OCI-LY7 (cell line): ENCODE measurements at regions not wholly inside any gene's neighbourhood (a gene's known extent, or its start where the extent isn't known, plus 50 kb on each side); places are given as distances from the start of the nearest gene placed in this dataset.

Experiments used
- BruUV-seq: library from RNA; stranded (reverse); fragments of 400-500 nt; replicated peaks from 2 replicates; lab custom pipeline; 2021; lab: Mats Ljungman, UMichigan
- CTCF ChIA-PET: fragments of 300-600 bp; sonication (Branson Sonifier 250); formaldehyde crosslinking; loops from one replicate; lab custom pipeline; 2022; ENCODE audit warnings: antibody characterized with exemption; ENCODE audit not compliant: unreplicated experiment; lab: Charles Lee
- POLR2A ChIA-PET: fragments of 300-600 bp; sonication (Branson Sonifier 250); formaldehyde crosslinking; loops from one replicate; lab custom pipeline; 2022; ENCODE audit warnings: antibody characterized with exemption; lab: Charles Lee
- DNase-seq: peaks from one replicate; pipeline ENCODE4 v3.0.0-alpha.2; 2015; ENCODE audit warnings: low spot score
- H2AFZ ChIP-seq: fragments of 200-600 bp; sonication (generic), shearing (Covaris generic); 2 replicates; pipeline ENCODE4 v1.6.1; 2014; ENCODE audit warnings: mild to moderate bottlenecking, antibody characterized with exemption, low read length, moderate library complexity
- H3K27ac ChIP-seq: fragments of 200-600 bp; sonication (generic); 2 replicates; pipeline ENCODE4 v1.5.1; 2014; ENCODE audit warnings: mixed run types, low read depth, mild to moderate bottlenecking, moderate library complexity, low read length, inconsistent platforms; ENCODE audit not compliant: poor library complexity, severe bottlenecking
- H3K36me3 ChIP-seq: fragments of 200-600 bp; sonication (generic); 2 replicates; pipeline ENCODE4 v1.6.1; 2014; ENCODE audit warnings: mild to moderate bottlenecking, antibody characterized with exemption, low read length, moderate library complexity, mixed read lengths; ENCODE audit not compliant: insufficient read depth
- H3K4me1 ChIP-seq: fragments of 200-600 bp; sonication (generic); 2 replicates; pipeline ENCODE4 v1.5.1; 2014; ENCODE audit warnings: mild to moderate bottlenecking, low read length; ENCODE audit not compliant: insufficient read depth, poor library complexity, severe bottlenecking
- H3K4me2 ChIP-seq: fragments of 200-600 bp; sonication (generic); 2 replicates; pipeline ENCODE4 v1.6.1; 2014; ENCODE audit warnings: mild to moderate bottlenecking, low read length
- H3K4me3 ChIP-seq: fragments of 200-600 bp; sonication (generic); 2 replicates; pipeline ENCODE4 v1.5.1; 2014; ENCODE audit warnings: mild to moderate bottlenecking, low read depth, low read length; ENCODE audit not compliant: poor library complexity, severe bottlenecking
- H3K79me2 ChIP-seq: fragments of 200-600 bp; sonication (generic); 2 replicates; pipeline ENCODE4 v1.6.1; 2016; ENCODE audit warnings: low read depth, mild to moderate bottlenecking, low read length, moderate library complexity, mixed read lengths; ENCODE audit not compliant: insufficient read depth
- H3K9me2 ChIP-seq: fragments of 200-600 bp; sonication (generic); 2 replicates; pipeline ENCODE4 v1.6.1; 2016; ENCODE audit warnings: mild to moderate bottlenecking, low read length, mixed read lengths; ENCODE audit not compliant: insufficient read depth
- H3K9me3 ChIP-seq: fragments of 200-600 bp; sonication (generic); 2 replicates; pipeline ENCODE4 v1.6.1; 2014; ENCODE audit warnings: mild to moderate bottlenecking, mixed run types, low read length, mixed read lengths
- H4K20me1 ChIP-seq: fragments of 200-600 bp; sonication (generic); 2 replicates; pipeline ENCODE4 v1.6.1; 2014; ENCODE audit warnings: mild to moderate bottlenecking, antibody characterized with exemption, low read length, moderate library complexity, mixed read lengths; ENCODE audit not compliant: insufficient read depth
- EZH2phosphoT487 ChIP-seq: fragments of 200-600 bp; sonication (generic); IDR thresholded peaks from 2 replicates; pipeline ENCODE4 v1.6.1; 2018; ENCODE audit warnings: low read depth, borderline replicate concordance, mild to moderate bottlenecking, mixed run types, antibody characterized with exemption, low read length, moderate library complexity, mixed read lengths
- intact Hi-C: fragments of 100-400 bp; cut with micrococcal nuclease; formaldehyde crosslinking; loops from one replicate; pipeline ENCODE4 v1.10.0; 2022; ENCODE audit not compliant: unreplicated experiment
- TF ChIP-seq, protein P1 (sequence below): fragments of 200-600 bp; sonication (generic); conservative IDR thresholded peaks from 2 replicates; pipeline ENCODE4 v1.5.1; 2014; ENCODE audit warnings: mild to moderate bottlenecking, antibody characterized with exemption, low read length, moderate library complexity, mixed read lengths

DNA sequence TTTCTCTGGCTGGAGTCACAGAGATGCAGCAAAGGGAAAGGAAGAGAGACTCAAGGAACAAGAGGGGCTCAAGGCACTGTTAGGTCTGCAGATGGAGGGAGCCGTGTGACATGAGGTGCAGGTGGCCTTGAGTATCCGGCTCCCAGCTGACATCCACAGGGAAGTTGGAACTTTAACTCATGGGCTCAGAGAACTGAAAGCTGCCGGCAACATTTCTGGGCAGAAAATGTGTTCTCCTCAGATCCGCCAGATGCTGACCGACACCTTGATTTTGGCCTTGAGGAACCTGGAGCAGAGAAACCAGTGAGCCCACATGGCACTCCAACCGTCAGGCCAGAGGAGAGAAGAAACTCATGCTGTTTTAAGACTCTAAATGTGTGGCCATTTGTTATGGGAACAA is 258.1 kb upstream of the IRX2 start:
- H3K4me3 ChIP-seq, result no peak overlapping the region
- no peak for TF ChIP-seq EZH2phosphoT487
- TF ChIP-seq, protein P1, sequence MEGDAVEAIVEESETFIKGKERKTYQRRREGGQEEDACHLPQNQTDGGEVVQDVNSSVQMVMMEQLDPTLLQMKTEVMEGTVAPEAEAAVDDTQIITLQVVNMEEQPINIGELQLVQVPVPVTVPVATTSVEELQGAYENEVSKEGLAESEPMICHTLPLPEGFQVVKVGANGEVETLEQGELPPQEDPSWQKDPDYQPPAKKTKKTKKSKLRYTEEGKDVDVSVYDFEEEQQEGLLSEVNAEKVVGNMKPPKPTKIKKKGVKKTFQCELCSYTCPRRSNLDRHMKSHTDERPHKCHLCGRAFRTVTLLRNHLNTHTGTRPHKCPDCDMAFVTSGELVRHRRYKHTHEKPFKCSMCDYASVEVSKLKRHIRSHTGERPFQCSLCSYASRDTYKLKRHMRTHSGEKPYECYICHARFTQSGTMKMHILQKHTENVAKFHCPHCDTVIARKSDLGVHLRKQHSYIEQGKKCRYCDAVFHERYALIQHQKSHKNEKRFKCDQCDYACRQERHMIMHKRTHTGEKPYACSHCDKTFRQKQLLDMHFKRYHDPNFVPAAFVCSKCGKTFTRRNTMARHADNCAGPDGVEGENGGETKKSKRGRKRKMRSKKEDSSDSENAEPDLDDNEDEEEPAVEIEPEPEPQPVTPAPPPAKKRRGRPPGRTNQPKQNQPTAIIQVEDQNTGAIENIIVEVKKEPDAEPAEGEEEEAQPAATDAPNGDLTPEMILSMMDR, result no peak
- no peak overlapping the region for H3K27ac ChIP-seq
- H2AFZ ChIP-seq, result no peak overlapping the region
- intact Hi-C loops, result no loop called here
- no peaks in the 10 kb centered on the region for H3K79me2 ChIP-seq
- CTCF ChIA-PET, result no interaction called here
- no peaks in the 10 kb centered on the region for H3K4me1 ChIP-seq
- no peaks in the 10 kb centered on the region for H3K9me3 ChIP-seq
- no TSS peak for BruUV-seq
- no peak for DNase-seq
- H3K36me3 ChIP-seq, result no peaks in the 10 kb centered on the region
- H3K4me2 ChIP-seq, result no peak overlapping the region
- POLR2A ChIA-PET, result no interaction called here
- no peaks in the 10 kb centered on the region for H4K20me1 ChIP-seq
- no peaks in the 10 kb centered on the region for H3K9me2 ChIP-seq

DNA sequence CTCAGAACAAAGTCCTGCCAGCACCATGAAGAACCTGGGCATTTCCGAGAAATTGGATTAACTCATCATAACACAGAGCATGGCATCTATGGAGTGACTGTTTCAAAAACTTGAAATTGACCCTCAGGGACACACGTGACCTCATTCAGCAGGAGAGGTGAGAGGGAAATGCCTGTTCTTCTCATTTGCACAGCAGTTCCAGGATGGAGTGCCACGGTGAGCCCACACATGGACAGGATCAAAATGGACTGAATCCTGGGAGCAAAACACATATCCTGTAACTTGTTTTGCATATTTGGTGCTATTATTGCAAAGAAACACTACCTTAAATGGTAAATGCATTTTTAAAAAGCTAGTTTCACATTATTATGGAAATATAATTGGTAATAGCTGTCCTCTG is 256.1 kb upstream of the IRX2 start:
- no peak overlapping the region for H3K4me2 ChIP-seq

DNA sequence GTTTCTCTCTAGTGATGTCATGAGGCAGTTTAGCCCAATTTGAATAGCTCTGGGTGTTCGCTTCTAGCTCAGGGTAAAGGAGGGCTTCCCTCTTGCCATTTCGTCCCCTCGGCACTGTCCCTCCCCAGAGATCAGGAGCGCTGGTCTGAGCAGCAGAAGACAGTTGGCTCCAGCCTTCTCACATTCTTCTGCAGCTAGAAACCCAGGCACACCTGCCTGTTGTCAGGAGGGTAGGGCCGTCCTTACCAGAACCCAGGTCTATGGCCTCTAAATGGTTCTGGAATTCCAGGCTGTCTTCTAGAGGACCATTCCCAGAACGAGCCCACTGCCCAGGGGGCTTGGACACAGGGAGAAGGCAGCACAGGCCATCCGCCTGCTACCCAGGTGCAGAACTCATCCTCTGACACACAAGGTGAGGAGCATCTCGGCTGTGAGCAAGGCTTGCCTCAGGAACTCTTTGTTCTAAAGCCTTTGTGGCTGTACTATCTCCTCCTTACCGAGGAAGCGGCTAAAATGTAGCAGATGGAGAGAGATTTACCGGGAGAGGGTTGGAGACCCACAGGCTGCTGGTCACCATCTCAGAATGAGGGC is 255.6 kb upstream of the IRX2 start:
- H2AFZ ChIP-seq, result no peak overlapping the region
- CTCF ChIA-PET, result no interaction called here
- no peak overlapping the region for H3K4me3 ChIP-seq
- H3K4me1 ChIP-seq, result no peaks in the 10 kb centered on the region
- POLR2A ChIA-PET, result no interaction called here
- H3K9me2 ChIP-seq, result no peaks in the 10 kb centered on the region
- no TSS peak for BruUV-seq
- no peak overlapping the region for H3K4me2 ChIP-seq
- TF ChIP-seq, protein P1, result no peak
- TF ChIP-seq EZH2phosphoT487, result no peak
- no peak overlapping the region for H3K27ac ChIP-seq
- intact Hi-C loops, result no loop called here
- DNase-seq, result no peak
- no peaks in the 10 kb centered on the region for H3K9me3 ChIP-seq
- no peaks in the 10 kb centered on the region for H3K36me3 ChIP-seq
- no peaks in the 10 kb centered on the region for H4K20me1 ChIP-seq
- H3K79me2 ChIP-seq, result no peaks in the 10 kb centered on the region

More for the DNA sequence above, 256.1 kb upstream of the IRX2 start:
- intact Hi-C loops, result no loop called here
- Histone ChIP-seq H3K27ac (no peak overlapping the region), H3K9me2 (no peaks in the 10 kb centered on the region), H3K36me3 (no peaks in the 10 kb centered on the region), H3K4me1 (no peaks in the 10 kb centered on the region), H4K20me1 (no peaks in the 10 kb centered on the region), H3K9me3 (no peaks in the 10 kb centered on the region), H3K79me2 (no peaks in the 10 kb centered on the region), H2AFZ (no peak overlapping the region), H3K4me3 (no peak overlapping the region)
- TF ChIP-seq, protein P1, result no peak
- no peak for TF ChIP-seq EZH2phosphoT487
- POLR2A ChIA-PET, result no interaction called here
- DNase-seq, result no peak
- CTCF ChIA-PET, result no interaction called here
- no TSS peak for BruUV-seq
